NCI-H187 treated with DMSO at 0.1 percent for 48 hours (cell line): ENCODE measurements at regions not wholly inside any gene's neighbourhood (a gene's known extent, or its start where the extent isn't known, plus 50 kb on each side); places are given as distances from the start of the nearest gene placed in this dataset.
"Not testable (repeated sequence)": the region's sequence is repeated elsewhere in the genome, so short reads cannot be mapped to it uniquely, and the experiment has no call there.

Experiments used
- DNase-seq: peaks from one replicate; lab custom pipeline; 2025; lab: John Stamatoyannopoulos, UW

GRCh38 chr2:153420394-153420793 lies 58.2 kb downstream of the RPRM start:
- DNase-seq: no peak

GRCh38 chr2:153417077-153417476 lies 61.5 kb downstream of the RPRM start:
- no peak for DNase-seq

- DNase-seq: no peak
Measured at GRCh38 chr2:153416071-153416470, 62.5 kb downstream of the RPRM start.

GRCh38 chr2:153408710-153409385 lies 69.7 kb downstream of the RPRM start:
- DNase-seq: no peak

- no peak for DNase-seq
Measured at GRCh38 chr2:153405196-153405595, 73.4 kb downstream of the RPRM start.

- DNase-seq: no peak
Measured at GRCh38 chr2:153404792-153405191, 73.8 kb downstream of the RPRM start.

GRCh38 chr2:153403940-153404339 lies 74.6 kb downstream of the RPRM start:
- no peak for DNase-seq

- not testable (repeated sequence) for DNase-seq
Measured at GRCh38 chr2:153403352-153403751, 75.2 kb downstream of the RPRM start.

GRCh38 chr2:153394686-153395085 lies 83.9 kb downstream of the RPRM start:
- no peak for DNase-seq

GRCh38 chr2:153394247-153394646 lies 84.3 kb downstream of the RPRM start:
- no peak for DNase-seq

- no peak for DNase-seq
Measured at GRCh38 chr2:153393518-153393917, 85.0 kb downstream of the RPRM start.

- no peak for DNase-seq
Measured at GRCh38 chr2:153391131-153391530, 87.4 kb downstream of the RPRM start.

GRCh38 chr2:153388246-153388645 lies 90.3 kb downstream of the RPRM start:
- DNase-seq: no peak

GRCh38 chr2:153387203-153387602 lies 91.4 kb downstream of the RPRM start:
- DNase-seq: no peak

- no peak for DNase-seq
Measured at GRCh38 chr2:153386481-153386897, 92.1 kb downstream of the RPRM start.

GRCh38 chr2:153373510-153374279 lies 104.9 kb downstream of the RPRM start:
- DNase-seq: no peak

- no peak for DNase-seq
Measured at GRCh38 chr2:153360239-153360638, 118.3 kb downstream of the RPRM start.

GRCh38 chr2:153354377-153354776 lies 124.2 kb downstream of the RPRM start:
- DNase-seq: no peak

GRCh38 chr2:153349603-153350002 lies 129.0 kb downstream of the RPRM start:
- DNase-seq: no peak

GRCh38 chr2:153347818-153348495 lies 130.6 kb downstream of the RPRM start:
- no peak for DNase-seq

GRCh38 chr2:153320879-153321278 lies 157.7 kb downstream of the RPRM start:
- DNase-seq: no peak

- no peak for DNase-seq
Measured at GRCh38 chr2:153311432-153311831, 167.1 kb downstream of the RPRM start.

- no peak for DNase-seq
Measured at GRCh38 chr2:153308466-153308865, 170.1 kb downstream of the RPRM start.
